Prostate gland (tissue), 2 donors: ENCODE measurements at regions not wholly inside any gene's neighbourhood (a gene's known extent, or its start where the extent isn't known, plus 50 kb on each side); places are given as distances from the start of the nearest gene placed in this dataset.

Source experiments
- POLR2A ChIP-seq: fragments of 450-650 bp; IDR thresholded peaks from one replicate; pipeline ENCODE4 v1.6.1; 2016; ENCODE audit warnings: antibody characterized with exemption, mild to moderate bottlenecking
- POLR2AphosphoS5 ChIP-seq: sonication (generic); formaldehyde crosslinking; IDR thresholded peaks from one replicate; pipeline ENCODE4 v1.6.1; 2017; ENCODE audit warnings: antibody characterized with exemption
- TF ChIP-seq, protein P1 (sequence below), 4 experiments: fragments of 200-600 bp in 2 of 4; fragments of 450-650 bp in 2 of 4; sonication (generic) in 2 of 4; IDR thresholded peaks; 1 replicate in 3 of 4; 2 replicates in 1 of 4; pipeline ENCODE4 v1.5.1; 2016 to 2019; ENCODE audit warnings: antibody characterized with exemption in 4 of 4, mild to moderate bottlenecking in 2 of 4, moderate library complexity in 2 of 4

DNA sequence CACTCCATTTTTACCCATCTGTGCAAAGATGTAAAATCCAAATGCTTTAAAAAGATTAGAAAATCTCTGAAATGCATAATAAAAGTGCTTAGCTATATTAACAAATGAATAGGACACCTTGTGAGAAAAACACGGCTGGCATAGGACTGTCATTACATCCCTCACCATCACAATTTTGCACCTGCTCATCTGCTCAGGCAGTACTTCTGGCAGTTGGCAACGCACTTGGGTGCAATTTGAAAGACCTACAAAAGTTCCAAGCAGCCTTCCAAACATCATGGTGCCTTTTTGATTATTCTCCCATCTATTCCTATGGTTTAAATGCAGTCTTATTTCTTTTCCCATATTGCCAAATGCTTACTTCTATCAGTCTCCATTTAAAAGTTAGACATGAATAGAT, 501.8 kb downstream of the ENC1 start:
- TF ChIP-seq, protein P1, sequence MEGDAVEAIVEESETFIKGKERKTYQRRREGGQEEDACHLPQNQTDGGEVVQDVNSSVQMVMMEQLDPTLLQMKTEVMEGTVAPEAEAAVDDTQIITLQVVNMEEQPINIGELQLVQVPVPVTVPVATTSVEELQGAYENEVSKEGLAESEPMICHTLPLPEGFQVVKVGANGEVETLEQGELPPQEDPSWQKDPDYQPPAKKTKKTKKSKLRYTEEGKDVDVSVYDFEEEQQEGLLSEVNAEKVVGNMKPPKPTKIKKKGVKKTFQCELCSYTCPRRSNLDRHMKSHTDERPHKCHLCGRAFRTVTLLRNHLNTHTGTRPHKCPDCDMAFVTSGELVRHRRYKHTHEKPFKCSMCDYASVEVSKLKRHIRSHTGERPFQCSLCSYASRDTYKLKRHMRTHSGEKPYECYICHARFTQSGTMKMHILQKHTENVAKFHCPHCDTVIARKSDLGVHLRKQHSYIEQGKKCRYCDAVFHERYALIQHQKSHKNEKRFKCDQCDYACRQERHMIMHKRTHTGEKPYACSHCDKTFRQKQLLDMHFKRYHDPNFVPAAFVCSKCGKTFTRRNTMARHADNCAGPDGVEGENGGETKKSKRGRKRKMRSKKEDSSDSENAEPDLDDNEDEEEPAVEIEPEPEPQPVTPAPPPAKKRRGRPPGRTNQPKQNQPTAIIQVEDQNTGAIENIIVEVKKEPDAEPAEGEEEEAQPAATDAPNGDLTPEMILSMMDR (IDR thresholded peaks at IDR 0.05): no peak
- TF ChIP-seq POLR2AphosphoS5 (no peak), POLR2A (no peak)
